NT2/D1 (cell line): ENCODE measurements at regions not wholly inside any gene's neighbourhood (a gene's known extent, or its start where the extent isn't known, plus 50 kb on each side); places are given as distances from the start of the nearest gene placed in this dataset.

ENCODE experiments used
- SUZ12 ChIP-seq: IDR thresholded peaks from 2 replicates; pipeline ENCODE4 v1.6.1; 2011; ENCODE audit not compliant: insufficient read length, insufficient read depth; ENCODE audit errors: extremely low read depth
- ZNF274 ChIP-seq: IDR thresholded peaks from 2 replicates; pipeline ENCODE4 v1.6.1; 2011; ENCODE audit warnings: mild to moderate bottlenecking, low read depth, low read length

GRCh38 chr20:24257171-24257570, 212.3 kb upstream of the SYNDIG1 start:
- TF ChIP-seq ZNF274 (no peak), SUZ12 (no peak)
